GM19238 (cell line): ENCODE measurements at regions not wholly inside any gene's neighbourhood (a gene's known extent, or its start where the extent isn't known, plus 50 kb on each side); places are given as distances from the start of the nearest gene placed in this dataset.
"Not testable (repeated sequence)": the region's sequence is repeated elsewhere in the genome, so short reads cannot be mapped to it uniquely, and the experiment has no call there.

Experiments used
- DNase-seq: peaks from one replicate; pipeline ENCODE4 v3.0.0; 2011; ENCODE audit warnings: low spot score; ENCODE audit not compliant: insufficient read length

GRCh38 chrX:93468075-93468474 lies 205.3 kb downstream of the NAP1L3 start:
- DNase-seq, result no peak

GRCh38 chrX:93466383-93466782 lies 207.0 kb downstream of the NAP1L3 start:
- DNase-seq, result no peak

- DNase-seq, result no peak
Observed at GRCh38 chrX:93461060-93461459, 212.3 kb downstream of the NAP1L3 start.

- no peak for DNase-seq
Observed at GRCh38 chrX:93454509-93454908, 218.9 kb downstream of the NAP1L3 start.

GRCh38 chrX:93434721-93435120 lies 238.7 kb downstream of the NAP1L3 start:
- not testable (repeated sequence) for DNase-seq

GRCh38 chrX:93428497-93428896 lies 244.9 kb downstream of the NAP1L3 start:
- no peak for DNase-seq

GRCh38 chrX:93422693-93423092 lies 250.7 kb downstream of the NAP1L3 start:
- DNase-seq, result peak; percentile 3

- DNase-seq, result no peak
Observed at GRCh38 chrX:93420525-93421082, 252.8 kb downstream of the NAP1L3 start.

GRCh38 chrX:93420090-93420489 lies 253.3 kb downstream of the NAP1L3 start:
- no peak for DNase-seq

- DNase-seq, result no peak
Observed at GRCh38 chrX:93419642-93420041, 253.7 kb downstream of the NAP1L3 start.

GRCh38 chrX:93404121-93404520 lies 269.3 kb downstream of the NAP1L3 start:
- DNase-seq, result no peak

GRCh38 chrX:93354651-93355050 lies 318.7 kb downstream of the NAP1L3 start:
- no peak for DNase-seq

- no peak for DNase-seq
Observed at GRCh38 chrX:93346309-93346708, 327.1 kb downstream of the NAP1L3 start.

- DNase-seq, result not testable (repeated sequence)
Observed at GRCh38 chrX:93344287-93344686, 329.1 kb downstream of the NAP1L3 start.

- no peak for DNase-seq
Observed at GRCh38 chrX:93332329-93332728, 341.0 kb downstream of the NAP1L3 start.

GRCh38 chrX:93322110-93322509 lies 351.3 kb downstream of the NAP1L3 start:
- no peak for DNase-seq

- DNase-seq, result no peak
Observed at GRCh38 chrX:93319609-93320008, 353.8 kb downstream of the NAP1L3 start.
